GM12878 (cell line): ENCODE measurements at regions not wholly inside any gene's neighbourhood (a gene's known extent, or its start where the extent isn't known, plus 50 kb on each side); places are given as distances from the start of the nearest gene placed in this dataset.

Experiments used
- ATAC-seq: fragments of 200-7000 bp; cut with Tn5 transposase; 3 replicates; pipeline ENCODE4 v1.9.1; 2020; ENCODE audit warnings: mild to moderate bottlenecking, moderate library complexity
- BruUV-seq: library from RNA; stranded (reverse); fragments of 400-500 nt; replicated peaks from 2 replicates; lab custom pipeline; 2021; lab: Mats Ljungman, UMichigan
- CTCF ChIA-PET: fragments of 300-600 bp; sonication (Branson Sonifier 250); formaldehyde crosslinking; extraction: SDS; loops from one replicate; lab custom pipeline; 2021; ENCODE audit warnings: inconsistent platforms; lab: Yijun Ruan, JAX
- POLR2A ChIA-PET: fragments of 350-600 bp; formaldehyde crosslinking; extraction: SDS; loops from one replicate; lab custom pipeline; 2021; ENCODE audit warnings: inconsistent platforms; lab: Charles Lee
- RAD21 ChIA-PET: fragments of 300-600 bp; sonication (Branson Sonifier 250); formaldehyde crosslinking; loops from one replicate; lab custom pipeline; 2023; ENCODE audit warnings: antibody characterized with exemption; ENCODE audit not compliant: unreplicated experiment; lab: Charles Lee
- SMC1A ChIA-PET: fragments of 300-600 bp; sonication (Branson Sonifier 250); formaldehyde crosslinking; loops from one replicate; lab custom pipeline; 2023; ENCODE audit not compliant: unreplicated experiment, uncharacterized antibody; lab: Charles Lee
- DNase-seq: peaks from one replicate; pipeline ENCODE4 v3.0.0-alpha.2; 2011; ENCODE audit warnings: low read depth, low spot score
- FAIRE-seq: peaks from 3 replicates; lab custom pipeline; 2011; peaks lifted over from hg19 to GRCh38; lab: Jason Lieb, UNC
- H2AFZ ChIP-seq: 2 replicates; pipeline ENCODE4 v1.6.0; 2011; ENCODE audit warnings: low read depth, low read length, control low read depth; ENCODE audit not compliant: control insufficient read depth
- H3K27ac ChIP-seq: 2 replicates; pipeline ENCODE4 v1.5.1; 2011; ENCODE audit warnings: control low read depth; ENCODE audit not compliant: control insufficient read depth, insufficient read depth
- H3K27me3 ChIP-seq, 2 experiments: replicated peaks in 1 of 2; 2 replicates each; pipeline versions ENCODE4 v1.6.0 to v1.6.1; 2011; ENCODE audit warnings: low read length in 1 of 2; ENCODE audit not compliant: control insufficient read depth in 2 of 2, insufficient read depth in 2 of 2
- H3K36me3 ChIP-seq, 2 experiments: 2 replicates each; pipeline ENCODE4 v1.5.1; 2011; ENCODE audit warnings: low read length in 1 of 2; ENCODE audit not compliant: control insufficient read depth in 2 of 2, insufficient read depth in 2 of 2
- H3K4me1 ChIP-seq: 2 replicates; pipeline ENCODE4 v1.6.1; 2011; ENCODE audit warnings: mild to moderate bottlenecking, low read length, moderate library complexity, mixed read lengths; ENCODE audit not compliant: control insufficient read depth, insufficient read depth
- H3K4me2 ChIP-seq: 2 replicates; pipeline ENCODE4 v1.6.0; 2011; ENCODE audit warnings: control low read depth; ENCODE audit not compliant: control insufficient read depth, insufficient read depth
- H3K4me3 ChIP-seq: fragments of 200-600 bp; sonication (generic); 2 replicates; pipeline ENCODE4 v1.5.1; 2016
- H3K79me2 ChIP-seq: 2 replicates; pipeline ENCODE4 v1.6.0; 2011; ENCODE audit warnings: low read length; ENCODE audit not compliant: control insufficient read depth, insufficient read depth
- H3K9ac ChIP-seq: 2 replicates; pipeline ENCODE4 v1.8.0; 2011; ENCODE audit warnings: low read length, control low read depth, mixed read lengths; ENCODE audit not compliant: control insufficient read depth, insufficient read depth
- H3K9me3 ChIP-seq: replicated peaks from 3 replicates; pipeline ENCODE4 v1.5.1; 2011; ENCODE audit warnings: mild to moderate bottlenecking, low read length; ENCODE audit not compliant: control insufficient read depth, insufficient read depth
- H4K20me1 ChIP-seq: 2 replicates; pipeline ENCODE4 v1.6.0; 2011; ENCODE audit not compliant: control insufficient read depth, insufficient read depth
- in situ Hi-C: fragments of 300-500 bp; cut with MboI; formaldehyde crosslinking; loops from 9 replicates; pipeline ENCODE4 v1.14.3; 2018; ENCODE audit warnings: mixed read lengths
- intact Hi-C: fragments of 100-400 bp; cut with micrococcal nuclease; formaldehyde crosslinking; loops from one replicate; pipeline ENCODE4 v1.14.2; 2022; ENCODE audit not compliant: unreplicated experiment
- TF ChIP-seq, protein P1 (sequence below): fragments of 450-650 bp; IDR thresholded peaks from 2 replicates; pipeline ENCODE4 v1.6.1; 2018; ENCODE audit warnings: borderline replicate concordance, mild to moderate bottlenecking; ENCODE audit not compliant: partially characterized antibody
- TF ChIP-seq, protein P2 (sequence below), 3 experiments: IDR thresholded peaks in 2 of 3; conservative IDR thresholded peaks in 1 of 3; 2 replicates each; pipeline ENCODE4 v1.5.1; 2011; ENCODE audit warnings: low read depth in 3 of 3, low read length in 3 of 3, mild to moderate bottlenecking in 3 of 3, control low read depth in 2 of 3, moderate library complexity in 2 of 3, inconsistent platforms in 1 of 3, mixed read lengths in 1 of 3; ENCODE audit not compliant: control insufficient read depth in 2 of 3, insufficient read depth in 1 of 3; ENCODE audit errors: extremely low read depth in 1 of 3
- TF ChIP-seq, protein P3 (sequence below): IDR thresholded peaks from 2 replicates; pipeline ENCODE4 v1.6.1; 2012; ENCODE audit warnings: low read depth, low read length, improper control_type of control experiment
- TF ChIP-seq, protein P4 (sequence below): fragments of 450-650 bp; IDR thresholded peaks from 2 replicates; pipeline ENCODE4 v1.6.1; 2014; ENCODE audit warnings: mild to moderate bottlenecking

DNA sequence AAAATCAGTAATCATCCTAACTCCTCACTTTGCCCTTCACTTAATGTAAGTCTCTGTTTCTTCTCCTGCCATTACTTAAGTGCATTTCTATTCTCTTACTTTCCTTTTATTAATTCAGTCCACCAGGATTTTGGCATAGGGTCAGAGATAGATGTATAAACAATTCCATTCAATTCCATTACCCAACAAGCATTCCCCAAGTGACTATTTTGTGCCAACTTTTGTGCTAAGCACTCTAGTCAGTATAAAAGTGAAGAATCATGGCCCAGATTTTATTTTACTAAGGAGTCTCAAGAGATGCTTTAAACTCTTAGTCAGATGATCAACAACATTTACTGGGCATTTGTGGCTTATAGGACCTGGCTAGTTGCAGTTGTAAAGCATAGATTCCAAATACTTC lies 159.3 kb downstream of the DMAC1 start:
- ChIA-PET SMC1A (no interaction called here), RAD21 (no interaction called here), POLR2A (no interaction called here), CTCF (no interaction called here)
- no peak overlapping the region for H3K4me2 ChIP-seq
- no peaks in the 10 kb centered on the region for H3K79me2 ChIP-seq
- no peaks in the 10 kb centered on the region for H3K4me1 ChIP-seq
- no peaks in the 10 kb centered on the region for H3K36me3 ChIP-seq
- no peak overlapping the region for H3K4me3 ChIP-seq
- no peak overlapping the region for H3K27ac ChIP-seq
- FAIRE-seq, result no peak
- no peak for ATAC-seq
- TF ChIP-seq, protein P1, sequence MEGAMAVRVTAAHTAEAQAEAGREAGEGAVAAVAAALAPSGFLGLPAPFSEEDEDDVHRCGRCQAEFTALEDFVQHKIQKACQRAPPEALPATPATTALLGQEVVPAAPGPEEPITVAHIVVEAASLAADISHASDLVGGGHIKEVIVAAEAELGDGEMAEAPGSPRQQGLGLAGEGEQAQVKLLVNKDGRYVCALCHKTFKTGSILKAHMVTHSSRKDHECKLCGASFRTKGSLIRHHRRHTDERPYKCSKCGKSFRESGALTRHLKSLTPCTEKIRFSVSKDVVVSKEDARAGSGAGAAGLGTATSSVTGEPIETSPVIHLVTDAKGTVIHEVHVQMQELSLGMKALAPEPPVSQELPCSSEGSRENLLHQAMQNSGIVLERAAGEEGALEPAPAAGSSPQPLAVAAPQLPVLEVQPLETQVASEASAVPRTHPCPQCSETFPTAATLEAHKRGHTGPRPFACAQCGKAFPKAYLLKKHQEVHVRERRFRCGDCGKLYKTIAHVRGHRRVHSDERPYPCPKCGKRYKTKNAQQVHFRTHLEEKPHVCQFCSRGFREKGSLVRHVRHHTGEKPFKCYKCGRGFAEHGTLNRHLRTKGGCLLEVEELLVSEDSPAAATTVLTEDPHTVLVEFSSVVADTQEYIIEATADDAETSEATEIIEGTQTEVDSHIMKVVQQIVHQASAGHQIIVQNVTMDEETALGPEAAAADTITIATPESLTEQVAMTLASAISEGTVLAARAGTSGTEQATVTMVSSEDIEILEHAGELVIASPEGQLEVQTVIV, result no peak
- TF ChIP-seq, protein P2, sequence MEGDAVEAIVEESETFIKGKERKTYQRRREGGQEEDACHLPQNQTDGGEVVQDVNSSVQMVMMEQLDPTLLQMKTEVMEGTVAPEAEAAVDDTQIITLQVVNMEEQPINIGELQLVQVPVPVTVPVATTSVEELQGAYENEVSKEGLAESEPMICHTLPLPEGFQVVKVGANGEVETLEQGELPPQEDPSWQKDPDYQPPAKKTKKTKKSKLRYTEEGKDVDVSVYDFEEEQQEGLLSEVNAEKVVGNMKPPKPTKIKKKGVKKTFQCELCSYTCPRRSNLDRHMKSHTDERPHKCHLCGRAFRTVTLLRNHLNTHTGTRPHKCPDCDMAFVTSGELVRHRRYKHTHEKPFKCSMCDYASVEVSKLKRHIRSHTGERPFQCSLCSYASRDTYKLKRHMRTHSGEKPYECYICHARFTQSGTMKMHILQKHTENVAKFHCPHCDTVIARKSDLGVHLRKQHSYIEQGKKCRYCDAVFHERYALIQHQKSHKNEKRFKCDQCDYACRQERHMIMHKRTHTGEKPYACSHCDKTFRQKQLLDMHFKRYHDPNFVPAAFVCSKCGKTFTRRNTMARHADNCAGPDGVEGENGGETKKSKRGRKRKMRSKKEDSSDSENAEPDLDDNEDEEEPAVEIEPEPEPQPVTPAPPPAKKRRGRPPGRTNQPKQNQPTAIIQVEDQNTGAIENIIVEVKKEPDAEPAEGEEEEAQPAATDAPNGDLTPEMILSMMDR (IDR thresholded peaks at IDR 0.05 in 2 of 3, conservative IDR thresholded peaks at IDR 0.05 in 1 of 3; ENCODE audit: control insufficient read depth in 2 of 3, extremely low read depth in 1 of 3, insufficient read depth in 1 of 3, low read depth in 3 of 3, low read length in 3 of 3), result no peak
- TF ChIP-seq, protein P3, sequence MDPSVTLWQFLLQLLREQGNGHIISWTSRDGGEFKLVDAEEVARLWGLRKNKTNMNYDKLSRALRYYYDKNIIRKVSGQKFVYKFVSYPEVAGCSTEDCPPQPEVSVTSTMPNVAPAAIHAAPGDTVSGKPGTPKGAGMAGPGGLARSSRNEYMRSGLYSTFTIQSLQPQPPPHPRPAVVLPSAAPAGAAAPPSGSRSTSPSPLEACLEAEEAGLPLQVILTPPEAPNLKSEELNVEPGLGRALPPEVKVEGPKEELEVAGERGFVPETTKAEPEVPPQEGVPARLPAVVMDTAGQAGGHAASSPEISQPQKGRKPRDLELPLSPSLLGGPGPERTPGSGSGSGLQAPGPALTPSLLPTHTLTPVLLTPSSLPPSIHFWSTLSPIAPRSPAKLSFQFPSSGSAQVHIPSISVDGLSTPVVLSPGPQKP, result no peak
- TF ChIP-seq, protein P4, sequence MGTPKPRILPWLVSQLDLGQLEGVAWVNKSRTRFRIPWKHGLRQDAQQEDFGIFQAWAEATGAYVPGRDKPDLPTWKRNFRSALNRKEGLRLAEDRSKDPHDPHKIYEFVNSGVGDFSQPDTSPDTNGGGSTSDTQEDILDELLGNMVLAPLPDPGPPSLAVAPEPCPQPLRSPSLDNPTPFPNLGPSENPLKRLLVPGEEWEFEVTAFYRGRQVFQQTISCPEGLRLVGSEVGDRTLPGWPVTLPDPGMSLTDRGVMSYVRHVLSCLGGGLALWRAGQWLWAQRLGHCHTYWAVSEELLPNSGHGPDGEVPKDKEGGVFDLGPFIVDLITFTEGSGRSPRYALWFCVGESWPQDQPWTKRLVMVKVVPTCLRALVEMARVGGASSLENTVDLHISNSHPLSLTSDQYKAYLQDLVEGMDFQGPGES, result no peak
- no TSS peak for BruUV-seq
- DNase-seq, result no peak
- H3K9ac ChIP-seq, result no peak overlapping the region
- in situ Hi-C loops (no loop called here), intact Hi-C loops (no loop called here)
- H4K20me1 ChIP-seq, result no peaks in the 10 kb centered on the region
- no peaks in the 10 kb centered on the region for H3K9me3 ChIP-seq
- no peaks in the 10 kb centered on the region for H3K27me3 ChIP-seq
- no peak overlapping the region for H2AFZ ChIP-seq
